MM.1S (cell line): ENCODE measurements at regions not wholly inside any gene's neighbourhood (a gene's known extent, or its start where the extent isn't known, plus 50 kb on each side); places are given as distances from the start of the nearest gene placed in this dataset.

ENCODE experiments used
- CTCF ChIP-seq: fragments of 300-600 bp; sonication (generic); IDR thresholded peaks from 2 replicates; pipeline ENCODE4 v1.5.1; 2016; ENCODE audit warnings: antibody characterized with exemption, low read length, mixed read lengths
- EZH2phosphoT487 ChIP-seq: fragments of 300-600 bp; sonication (generic); IDR thresholded peaks from 2 replicates; pipeline ENCODE4 v1.6.1; 2018; ENCODE audit warnings: antibody characterized with exemption, low read length

GRCh38 chr15:38024293-38025091 lies 90.1 kb downstream of the TMCO5A start:
- TF ChIP-seq CTCF (no peak), EZH2phosphoT487 (no peak)
